GM19455 (cell line): ENCODE measurements at regions not wholly inside any gene's neighbourhood (a gene's known extent, or its start where the extent isn't known, plus 50 kb on each side); places are given as distances from the start of the nearest gene placed in this dataset.

Experiments used
- ATAC-seq: cut with Tn5 transposase; IDR thresholded peaks from one replicate; pipeline ENCODE4 v1.9.1; 2021; ENCODE audit not compliant: unreplicated experiment

DNA sequence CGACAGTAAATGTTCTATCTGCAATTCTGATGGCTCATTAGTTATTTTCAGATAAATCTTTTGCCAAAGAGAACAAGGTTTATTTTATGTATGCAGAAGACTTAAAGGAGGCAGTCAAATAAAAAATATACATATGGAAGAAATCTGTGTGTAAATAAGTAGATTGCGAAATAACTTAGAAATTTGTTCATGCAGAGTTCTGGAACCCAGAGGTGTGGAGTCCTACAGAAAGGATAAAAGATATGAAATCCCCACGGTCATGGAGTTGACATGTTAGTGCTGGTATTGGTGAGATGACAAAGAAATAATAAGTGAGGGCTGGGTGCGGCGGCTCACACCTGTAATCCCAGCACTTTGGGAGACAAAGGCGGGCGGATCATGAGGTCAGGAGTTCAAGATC, 111.2 kb upstream of the CFAP20DC start:
- no peak for ATAC-seq

DNA sequence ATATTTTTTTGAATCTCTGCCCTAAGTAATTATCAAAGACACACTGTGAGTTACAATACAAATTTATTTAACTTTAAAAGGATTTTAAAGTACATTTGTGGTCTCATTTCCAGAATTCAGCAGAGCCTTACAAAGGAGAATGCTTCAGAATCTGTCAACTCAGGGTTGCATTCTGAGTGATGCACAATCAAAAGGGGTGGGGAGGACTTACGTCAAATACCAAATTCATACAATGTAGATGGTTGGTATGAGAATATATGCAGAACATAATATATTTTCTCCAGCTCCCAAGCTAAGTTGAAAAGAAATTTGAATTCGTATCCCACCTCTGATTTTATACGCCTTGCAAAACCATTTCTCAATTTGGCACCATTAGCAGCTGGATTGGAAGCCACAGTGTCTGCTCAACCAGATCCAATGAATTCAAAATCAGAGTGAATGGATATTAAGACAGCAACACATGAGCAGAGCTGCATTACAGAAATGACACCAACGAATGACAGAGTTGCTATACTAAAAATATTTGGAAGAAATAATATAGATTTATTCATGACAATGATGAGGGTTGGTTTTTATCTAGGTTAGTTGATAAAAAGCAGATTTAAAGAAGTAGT, 110.4 kb upstream of the CFAP20DC start:
- ATAC-seq = no peak

GRCh38 chr3:59153648-59154047, 103.8 kb upstream of the CFAP20DC start:
- ATAC-seq = no peak

- no peak for ATAC-seq
Observed at GRCh38 chr3:59152943-59153342, 103.1 kb upstream of the CFAP20DC start.

- no peak for ATAC-seq
Observed at GRCh38 chr3:59150039-59150438, 100.2 kb upstream of the CFAP20DC start.

DNA sequence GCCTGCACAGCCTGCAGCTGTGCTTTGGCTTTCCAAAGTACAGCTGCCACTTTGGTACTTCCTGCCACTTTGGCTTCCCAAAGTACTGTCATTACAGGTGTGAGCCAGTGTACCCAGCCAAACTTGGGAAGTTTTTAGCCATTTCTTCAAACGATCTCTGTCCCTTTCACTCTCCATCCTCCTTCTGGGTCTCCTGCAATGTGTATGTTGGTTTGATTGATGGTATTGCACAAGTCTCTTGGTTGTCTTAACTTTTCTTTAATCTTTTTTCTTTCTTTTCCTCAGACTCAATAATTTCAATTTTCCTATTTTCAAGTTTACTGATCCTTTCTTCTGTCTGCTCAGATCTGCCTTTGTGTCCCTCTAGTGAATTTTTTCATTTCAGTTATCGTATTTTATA, 99.3 kb upstream of the CFAP20DC start:
- no peak for ATAC-seq

DNA sequence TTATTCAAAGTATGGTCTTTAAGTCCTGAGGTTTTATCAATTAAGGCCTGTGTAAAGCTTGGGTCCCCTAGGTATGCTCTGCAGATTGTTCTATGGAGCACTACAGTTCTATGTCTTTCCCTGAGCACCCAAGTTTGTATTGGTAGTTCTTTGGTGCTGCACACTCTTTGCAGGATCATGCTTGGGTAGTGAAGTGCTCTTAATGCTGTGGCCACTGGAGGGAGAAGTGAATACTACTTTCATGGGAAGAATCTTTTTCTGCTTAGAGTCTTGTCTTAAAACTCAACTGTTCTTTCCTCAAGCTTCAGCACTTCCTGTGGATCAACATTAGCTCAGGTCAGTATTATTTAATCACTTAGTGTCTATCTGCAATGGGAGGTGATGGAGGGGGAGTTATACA, 93.6 kb upstream of the CFAP20DC start:
- no peak for ATAC-seq

- no peak for ATAC-seq
Observed at GRCh38 chr3:59142556-59142955, 92.7 kb upstream of the CFAP20DC start.

GRCh38 chr3:59138966-59139365, 89.1 kb upstream of the CFAP20DC start:
- ATAC-seq = no peak

DNA sequence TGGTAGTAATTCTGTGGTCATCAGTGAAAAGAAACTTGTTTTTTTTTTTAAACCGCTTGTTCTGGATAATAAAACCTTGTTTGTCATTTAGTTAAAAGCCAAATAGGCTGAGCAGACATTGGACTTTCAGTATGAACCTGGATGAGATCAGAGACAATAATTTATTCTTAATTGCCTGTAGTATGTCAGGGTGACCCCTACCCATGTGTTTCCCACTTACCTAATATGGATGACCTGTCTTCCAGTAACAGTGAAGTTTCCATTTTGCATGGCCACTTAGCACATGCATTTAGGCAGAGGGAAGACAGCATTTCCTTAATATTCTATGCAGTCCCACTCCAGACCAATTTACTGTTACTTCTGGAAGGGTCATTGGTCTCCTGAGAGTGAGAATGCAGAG, 87.6 kb upstream of the CFAP20DC start:
- ATAC-seq = no peak

- ATAC-seq = no peak
Observed at GRCh38 chr3:59136081-59136480, 86.3 kb upstream of the CFAP20DC start.

GRCh38 chr3:59135096-59135495, 85.3 kb upstream of the CFAP20DC start:
- ATAC-seq = no peak

DNA sequence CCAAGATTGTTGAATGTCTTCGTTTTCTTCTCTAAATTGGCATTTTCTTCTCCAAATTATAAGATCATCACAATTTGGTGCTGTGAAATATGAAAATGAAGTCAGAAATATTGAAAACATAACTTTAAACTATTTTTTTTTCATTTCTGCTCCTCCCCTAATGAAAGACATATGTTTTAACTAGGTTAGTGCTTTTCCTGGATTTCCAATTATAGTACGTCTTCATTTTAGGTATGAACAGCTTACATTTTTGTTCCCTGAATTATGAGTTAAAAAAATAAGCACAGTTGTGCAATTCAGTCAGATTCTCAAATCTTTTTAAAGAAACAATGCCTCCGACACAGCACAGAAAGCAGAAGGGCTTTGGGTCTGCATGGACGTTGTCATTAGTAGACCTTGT, 83.5 kb upstream of the CFAP20DC start:
- ATAC-seq = no peak

DNA sequence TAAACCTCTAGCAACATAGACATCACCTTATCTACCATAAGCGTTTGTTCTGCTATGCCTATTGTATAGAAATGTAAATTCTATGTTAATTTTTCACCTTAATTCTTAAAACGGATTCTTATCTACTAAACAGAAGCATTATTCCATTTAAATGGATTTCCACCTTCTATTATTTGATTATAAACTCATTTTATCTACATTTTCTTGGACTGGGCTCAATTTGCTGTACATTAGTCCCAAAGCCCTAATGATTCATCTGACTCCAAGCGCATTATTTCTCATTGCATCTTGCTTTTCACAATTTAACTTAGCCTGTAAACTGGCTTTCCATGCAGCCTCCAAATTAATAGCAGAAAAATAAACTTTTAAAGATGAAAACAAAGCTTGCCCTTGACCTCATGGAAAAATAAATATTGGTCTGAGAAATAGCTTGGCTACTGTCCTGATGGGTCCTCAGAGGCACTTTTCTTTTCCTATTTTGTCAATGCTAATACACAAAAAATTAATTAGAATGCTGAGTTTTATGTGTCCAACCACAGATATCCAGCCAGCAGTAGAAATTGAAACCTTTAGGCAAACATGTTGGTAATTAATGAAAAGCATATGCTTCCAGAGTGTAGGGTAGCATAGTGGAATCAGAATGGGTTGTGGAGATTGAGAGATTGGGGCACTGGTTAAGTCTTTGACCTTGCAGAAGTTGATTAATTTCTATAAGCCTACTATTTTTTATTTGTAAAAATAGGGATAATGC, 81.4 kb upstream of the CFAP20DC start:
- no peak for ATAC-seq

- no peak for ATAC-seq
Observed at GRCh38 chr3:59128685-59129084, 78.9 kb upstream of the CFAP20DC start.

GRCh38 chr3:59127071-59127470, 77.2 kb upstream of the CFAP20DC start:
- ATAC-seq = no peak

- ATAC-seq = no peak
Observed at GRCh38 chr3:59126446-59126845, 76.6 kb upstream of the CFAP20DC start.

DNA sequence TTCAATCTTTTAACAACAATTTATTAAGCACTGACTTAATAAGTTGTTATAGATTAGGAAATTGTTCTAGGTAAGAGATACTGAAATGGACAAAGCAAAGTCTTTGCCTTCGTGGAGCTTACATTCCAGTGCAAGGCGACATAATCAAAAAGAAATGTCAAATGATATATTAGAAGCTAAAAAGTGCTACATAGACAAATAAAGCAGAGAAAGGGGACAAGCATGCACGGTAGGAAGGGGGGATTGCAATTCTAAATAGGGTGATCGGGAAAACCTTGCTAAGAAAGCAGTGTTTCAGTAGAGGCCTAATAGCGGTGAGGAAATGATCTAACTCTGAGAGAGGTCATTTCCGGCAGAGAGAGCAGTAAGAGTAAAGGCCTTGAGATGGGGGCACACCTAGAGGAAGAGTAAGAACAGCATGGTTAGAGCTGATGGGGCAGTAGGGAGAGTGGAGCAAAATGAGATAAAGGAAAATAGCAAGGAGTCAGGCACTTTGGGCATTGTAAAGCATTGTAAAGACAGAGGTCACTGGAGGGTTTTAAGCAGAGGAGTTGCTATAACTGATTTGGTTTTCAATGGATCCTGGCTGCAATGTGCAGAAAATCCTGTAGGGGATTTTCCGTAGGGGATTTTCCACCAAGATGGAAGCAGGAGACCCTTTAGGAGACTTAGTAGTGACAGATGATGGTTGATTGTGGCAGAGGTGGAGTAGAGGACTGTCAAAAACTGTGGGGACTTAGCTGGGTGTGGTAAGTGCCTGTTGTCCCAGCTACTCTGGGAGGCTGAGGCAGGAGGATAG, 71.7 kb upstream of the CFAP20DC start:
- ATAC-seq = no peak

- no peak for ATAC-seq
Observed at GRCh38 chr3:59118928-59119327, 69.1 kb upstream of the CFAP20DC start.

DNA sequence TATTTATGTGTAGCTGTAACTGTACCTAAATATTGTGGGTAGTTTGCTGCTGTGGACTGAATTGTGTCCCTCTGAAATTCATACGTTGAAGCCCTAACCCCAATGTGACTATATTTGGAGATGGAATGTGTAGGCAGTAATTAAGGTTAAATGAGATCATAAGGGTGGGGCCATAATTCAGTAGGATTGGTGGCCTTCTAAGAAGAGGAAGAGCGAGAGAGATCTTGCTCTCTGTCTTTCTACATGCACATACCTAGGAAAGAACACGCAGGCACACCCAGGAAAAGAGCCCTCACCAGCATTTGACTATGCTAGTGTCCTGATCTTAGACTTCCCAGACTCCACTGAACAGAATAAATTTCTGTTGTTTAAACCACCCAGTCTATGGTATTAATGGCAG, 67.6 kb upstream of the CFAP20DC start:
- no peak for ATAC-seq

DNA sequence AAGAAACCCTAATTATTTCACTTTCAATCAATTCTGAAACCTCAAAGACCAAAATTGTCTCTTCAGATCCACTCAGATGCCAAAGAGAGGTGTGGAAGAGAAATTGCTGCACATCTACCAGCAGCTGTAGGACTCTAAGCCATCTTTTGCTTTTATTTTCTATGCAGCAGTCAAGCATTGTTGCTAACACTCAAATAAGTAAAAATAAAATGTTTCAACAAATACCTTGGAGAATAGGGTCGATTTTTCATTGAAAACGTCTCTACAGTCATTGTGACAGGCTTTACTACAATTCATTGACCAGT, 66.4 kb upstream of the CFAP20DC start:
- ATAC-seq = no peak
